CD4-positive, alpha-beta T cell (primary cell): ENCODE measurements at regions not wholly inside any gene's neighbourhood (a gene's known extent, or its start where the extent isn't known, plus 50 kb on each side); places are given as distances from the start of the nearest gene placed in this dataset.

ENCODE experiments used
- ATAC-seq: fragments of 200-7000 bp; cut with Tn5 transposase; one replicate; pipeline ENCODE4 v1.10.0; 2022; ENCODE audit warnings: mild to moderate bottlenecking; ENCODE audit not compliant: poor library complexity
- CTCF ChIA-PET: fragments of 350-600 bp; sonication (Branson Sonifier 250); formaldehyde crosslinking; loops from one replicate; lab custom pipeline; 2021; ENCODE audit warnings: antibody characterized with exemption, inconsistent platforms; lab: Charles Lee
- POLR2A ChIA-PET: fragments of 350-600 bp; sonication (Branson Sonifier 250); formaldehyde crosslinking; loops from one replicate; lab custom pipeline; 2021; ENCODE audit warnings: antibody characterized with exemption, inconsistent platforms; lab: Charles Lee
- DNase-seq, 14 experiments: peaks; one replicate each; pipeline ENCODE4 v3.0.0-alpha.2; 2013 to 2020; ENCODE audit warnings: mixed read lengths in 2 of 14
- H3K27ac ChIP-seq, 2 donors: one replicate each; pipeline versions ENCODE4 v1.5.1 to v1.7.0; 2013; ENCODE audit warnings: low read length in 2 of 2, low read depth in 1 of 2, mild to moderate bottlenecking in 1 of 2
- H3K27me3 ChIP-seq, 2 experiments: 1 replicate in 1 of 2; 2 replicates in 1 of 2; pipeline versions ENCODE4 v1.6.1 to v1.7.0; 2013; ENCODE audit warnings: low read length in 2 of 2, control low read depth in 1 of 2, mild to moderate bottlenecking in 1 of 2, moderate library complexity in 1 of 2; ENCODE audit not compliant: insufficient read depth in 2 of 2, control insufficient read depth in 1 of 2
- H3K36me3 ChIP-seq: one replicate; pipeline ENCODE4 v1.6.1; 2013; ENCODE audit warnings: low read length, control low read depth; ENCODE audit not compliant: insufficient read depth
- H3K4me1 ChIP-seq: one replicate; pipeline ENCODE4 v1.6.1; 2013; ENCODE audit warnings: low read length, control low read depth; ENCODE audit not compliant: insufficient read depth
- H3K4me3 ChIP-seq: one replicate; pipeline ENCODE4 v1.5.1; 2013; ENCODE audit warnings: mild to moderate bottlenecking, low read length, moderate library complexity
- H3K9me3 ChIP-seq, 2 experiments: 1 replicate in 1 of 2; 2 replicates in 1 of 2; pipeline versions ENCODE4 v1.6.1 to v1.7.0; 2013; ENCODE audit warnings: low read length in 2 of 2, mild to moderate bottlenecking in 2 of 2, control low read depth in 1 of 2, moderate library complexity in 1 of 2; ENCODE audit not compliant: control insufficient read depth in 1 of 2, insufficient read depth in 1 of 2
- H3K27ac Mint-ChIP-seq: one replicate; pipeline ENCODE4 v1.8.0; 2020; ENCODE audit warnings: mixed read lengths
- H3K27me3 Mint-ChIP-seq: one replicate; pipeline ENCODE4 v1.8.0; 2021; ENCODE audit warnings: mixed read lengths
- H3K36me3 Mint-ChIP-seq: one replicate; pipeline ENCODE4 v1.8.0; 2021; ENCODE audit warnings: low read depth, mixed read lengths
- H3K4me1 Mint-ChIP-seq: one replicate; pipeline ENCODE4 v1.8.0; 2021; ENCODE audit warnings: low read depth, mixed read lengths
- H3K4me3 Mint-ChIP-seq: one replicate; pipeline ENCODE4 v1.8.0; 2020; ENCODE audit warnings: mild to moderate bottlenecking, mixed read lengths
- H3K9me3 Mint-ChIP-seq: one replicate; pipeline ENCODE4 v1.8.0; 2020; ENCODE audit warnings: mixed read lengths
- intact Hi-C, 2 experiments: fragments of 100-400 bp; cut with DNase I in 1 of 2; cut with micrococcal nuclease in 1 of 2; formaldehyde crosslinking; loops; one replicate each; pipeline versions ENCODE4 v1.15.1 to v1.9.0; 2023 to 2025; cut with DNase I, micrococcal nuclease
- TF ChIP-seq, protein P1 (sequence below): fragments of 200-600 bp; IDR thresholded peaks from one replicate; pipeline ENCODE4 v1.8.0; 2022; ENCODE audit warnings: antibody characterized with exemption, mild to moderate bottlenecking

DNA sequence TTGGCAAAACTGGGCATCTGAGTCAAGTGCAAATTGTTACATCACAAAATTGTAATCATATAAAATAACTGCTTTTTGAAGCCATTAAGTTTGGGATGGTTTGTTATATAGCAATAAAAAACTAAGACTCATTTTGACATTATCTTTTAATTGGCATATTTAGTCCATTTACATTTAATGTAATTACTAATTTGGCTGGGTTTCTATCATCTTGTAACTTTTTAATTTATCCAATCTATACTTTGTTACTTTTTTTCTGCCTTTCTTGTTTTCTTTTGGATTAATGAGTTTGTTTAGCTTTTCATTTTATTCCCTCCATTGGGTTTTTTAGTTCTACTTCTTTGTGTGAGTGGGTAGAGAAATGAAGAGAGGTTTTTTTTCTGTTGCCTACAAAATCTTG, 76.3 kb downstream of the DRAM2 start:
- no peak overlapping the region for H3K27ac Mint-ChIP-seq
- no peaks in the 10 kb centered on the region for H3K4me1 ChIP-seq

DNA sequence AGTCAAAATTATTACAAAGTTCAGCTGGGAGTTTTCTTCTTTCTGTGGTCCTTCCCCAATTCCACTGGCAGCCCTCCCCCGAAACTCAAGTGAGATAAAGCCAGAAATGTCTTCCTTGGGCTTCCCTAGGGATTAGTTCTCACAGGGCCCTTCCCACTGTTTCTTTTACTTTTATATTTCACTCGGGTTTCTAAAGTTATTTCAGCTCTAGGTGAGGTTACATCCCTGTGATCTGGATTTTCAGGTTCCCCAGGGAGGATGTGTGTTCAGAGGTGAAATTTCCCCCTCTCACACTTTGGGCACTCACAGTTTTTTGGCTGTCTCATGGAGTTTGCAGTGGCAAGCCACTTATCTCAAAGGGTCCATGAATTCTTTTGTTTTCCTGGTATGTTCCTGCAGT, 77.3 kb downstream of the DRAM2 start:
- Histone ChIP-seq H3K27me3 (peaks cover 3 to 6% of the 10 kb centered on the region in 2 experiments), H3K4me1 (no peaks in the 10 kb centered on the region), H3K27ac (no peak overlapping the region), H3K36me3 (no peaks in the 10 kb centered on the region), H3K9me3 (peaks cover 13 to 34% of the 10 kb centered on the region in 2 experiments), H3K4me3 (no peak overlapping the region)
- H3K9me3 Mint-ChIP-seq: peaks cover 28% of the 10 kb centered on the region
- intact Hi-C loops: no loop called here
- peaks cover 33% of the 10 kb centered on the region for H3K27me3 Mint-ChIP-seq
- no peak for DNase-seq
- ChIA-PET POLR2A (interaction anchor here (0.6 kb wide), 1 partner anchor 284 kb away, joined by 4 read pairs; no protein-coding TSS in a partner anchor), CTCF (no interaction called here)
- peaks cover 23% of the 10 kb centered on the region for H3K36me3 Mint-ChIP-seq
- no peak overlapping the region for H3K27ac Mint-ChIP-seq
- TF ChIP-seq, protein P1, sequence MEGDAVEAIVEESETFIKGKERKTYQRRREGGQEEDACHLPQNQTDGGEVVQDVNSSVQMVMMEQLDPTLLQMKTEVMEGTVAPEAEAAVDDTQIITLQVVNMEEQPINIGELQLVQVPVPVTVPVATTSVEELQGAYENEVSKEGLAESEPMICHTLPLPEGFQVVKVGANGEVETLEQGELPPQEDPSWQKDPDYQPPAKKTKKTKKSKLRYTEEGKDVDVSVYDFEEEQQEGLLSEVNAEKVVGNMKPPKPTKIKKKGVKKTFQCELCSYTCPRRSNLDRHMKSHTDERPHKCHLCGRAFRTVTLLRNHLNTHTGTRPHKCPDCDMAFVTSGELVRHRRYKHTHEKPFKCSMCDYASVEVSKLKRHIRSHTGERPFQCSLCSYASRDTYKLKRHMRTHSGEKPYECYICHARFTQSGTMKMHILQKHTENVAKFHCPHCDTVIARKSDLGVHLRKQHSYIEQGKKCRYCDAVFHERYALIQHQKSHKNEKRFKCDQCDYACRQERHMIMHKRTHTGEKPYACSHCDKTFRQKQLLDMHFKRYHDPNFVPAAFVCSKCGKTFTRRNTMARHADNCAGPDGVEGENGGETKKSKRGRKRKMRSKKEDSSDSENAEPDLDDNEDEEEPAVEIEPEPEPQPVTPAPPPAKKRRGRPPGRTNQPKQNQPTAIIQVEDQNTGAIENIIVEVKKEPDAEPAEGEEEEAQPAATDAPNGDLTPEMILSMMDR: no peak
- no peaks in the 10 kb centered on the region for H3K4me1 Mint-ChIP-seq
- ATAC-seq: no peak
- H3K4me3 Mint-ChIP-seq: no peak overlapping the region

More for the DNA sequence above, 76.3 kb downstream of the DRAM2 start:
- H3K9me3 ChIP-seq: peaks cover 20 to 34% of the 10 kb centered on the region in 2 experiments
- no peaks in the 10 kb centered on the region for H3K4me1 Mint-ChIP-seq
- peaks cover 34% of the 10 kb centered on the region for H3K9me3 Mint-ChIP-seq
- ATAC-seq (no peak), DNase-seq (no peak)
- ChIA-PET POLR2A (no interaction called here), CTCF (no interaction called here)
- peaks cover 23% of the 10 kb centered on the region for H3K36me3 Mint-ChIP-seq
- intact Hi-C loops: no loop called here
- TF ChIP-seq, protein P1: no peak
- peaks cover 3 to 6% of the 10 kb centered on the region in 2 experiments for H3K27me3 ChIP-seq
- no peak overlapping the region for H3K27ac ChIP-seq
- no peak overlapping the region for H3K4me3 Mint-ChIP-seq
- peaks cover 33% of the 10 kb centered on the region for H3K27me3 Mint-ChIP-seq
- H3K36me3 ChIP-seq: no peaks in the 10 kb centered on the region
- no peak overlapping the region for H3K4me3 ChIP-seq

DNA sequence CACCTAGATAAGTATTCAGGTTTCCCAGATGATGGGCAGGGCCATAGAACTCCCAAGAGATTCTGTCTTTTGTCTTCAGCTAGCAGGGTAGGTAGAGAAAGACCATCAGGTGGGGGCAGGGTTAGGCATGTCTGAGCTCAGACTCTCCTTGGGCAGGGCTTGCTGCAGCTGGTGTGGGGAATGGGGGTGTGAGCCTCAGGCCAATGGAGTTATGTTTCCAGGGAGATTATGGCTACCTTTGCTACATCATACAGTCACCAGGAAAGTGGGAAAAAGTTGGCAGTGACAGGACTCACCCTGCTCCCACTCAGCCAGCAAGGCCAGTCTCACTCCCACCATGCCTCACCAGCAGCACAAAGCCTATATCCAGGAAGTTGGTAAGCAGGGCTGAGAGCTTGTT, 77.8 kb downstream of the DRAM2 start:
- H3K27me3 Mint-ChIP-seq: peaks cover 33% of the 10 kb centered on the region

More for the DNA sequence above, 77.8 kb downstream of the DRAM2 start:
- Histone ChIP-seq H3K9me3 (peaks cover 10 to 34% of the 10 kb centered on the region in 2 experiments), H3K27ac (no peak overlapping the region), H3K36me3 (no peaks in the 10 kb centered on the region), H3K4me3 (no peak overlapping the region), H3K4me1 (no peaks in the 10 kb centered on the region), H3K27me3 (peaks cover 3 to 6% of the 10 kb centered on the region in 2 experiments)
- Mint-ChIP-seq H3K27ac (no peak overlapping the region), H3K4me3 (no peak overlapping the region), H3K4me1 (no peaks in the 10 kb centered on the region), H3K36me3 (peaks cover 23% of the 10 kb centered on the region), H3K9me3 (peaks cover 30% of the 10 kb centered on the region)
- ChIA-PET POLR2A (no interaction called here), CTCF (no interaction called here)
- TF ChIP-seq, protein P1: no peak
- ATAC-seq (no peak), DNase-seq (no peak)
- intact Hi-C loops: no loop called here
